HUES6 (cell line): ENCODE measurements at regions not wholly inside any gene's neighbourhood (a gene's known extent, or its start where the extent isn't known, plus 50 kb on each side); places are given as distances from the start of the nearest gene placed in this dataset.
A peak's percentile ranks its signal among the peaks of the same experiment; 100 is the strongest.

Experiments
- H3K27ac ChIP-seq: 2 replicates; pipeline ENCODE4 v1.7.0; 2013; ENCODE audit warnings: low read depth, mild to moderate bottlenecking, low read length, inconsistent platforms
- H3K27me3 ChIP-seq: 2 replicates; pipeline ENCODE4 v1.6.1; 2013; ENCODE audit warnings: low read length; ENCODE audit not compliant: control insufficient read depth, insufficient read depth
- H3K36me3 ChIP-seq: 2 replicates; pipeline ENCODE4 v1.6.1; 2013; ENCODE audit warnings: low read length; ENCODE audit not compliant: control insufficient read depth, insufficient read depth
- H3K4me1 ChIP-seq: 2 replicates; pipeline ENCODE4 v1.6.1; 2013; ENCODE audit warnings: low read length; ENCODE audit not compliant: control insufficient read depth, insufficient read depth
- H3K4me3 ChIP-seq: 2 replicates; pipeline ENCODE4 v1.5.1; 2013; ENCODE audit warnings: low read depth, low read length
- H3K9ac ChIP-seq: one replicate; pipeline ENCODE4 v1.6.1; 2013; ENCODE audit warnings: mild to moderate bottlenecking, low read length
- H3K9me3 ChIP-seq: 2 replicates; pipeline ENCODE4 v1.6.1; 2013; ENCODE audit warnings: low read depth, low read length; ENCODE audit not compliant: control insufficient read depth, insufficient read depth

DNA sequence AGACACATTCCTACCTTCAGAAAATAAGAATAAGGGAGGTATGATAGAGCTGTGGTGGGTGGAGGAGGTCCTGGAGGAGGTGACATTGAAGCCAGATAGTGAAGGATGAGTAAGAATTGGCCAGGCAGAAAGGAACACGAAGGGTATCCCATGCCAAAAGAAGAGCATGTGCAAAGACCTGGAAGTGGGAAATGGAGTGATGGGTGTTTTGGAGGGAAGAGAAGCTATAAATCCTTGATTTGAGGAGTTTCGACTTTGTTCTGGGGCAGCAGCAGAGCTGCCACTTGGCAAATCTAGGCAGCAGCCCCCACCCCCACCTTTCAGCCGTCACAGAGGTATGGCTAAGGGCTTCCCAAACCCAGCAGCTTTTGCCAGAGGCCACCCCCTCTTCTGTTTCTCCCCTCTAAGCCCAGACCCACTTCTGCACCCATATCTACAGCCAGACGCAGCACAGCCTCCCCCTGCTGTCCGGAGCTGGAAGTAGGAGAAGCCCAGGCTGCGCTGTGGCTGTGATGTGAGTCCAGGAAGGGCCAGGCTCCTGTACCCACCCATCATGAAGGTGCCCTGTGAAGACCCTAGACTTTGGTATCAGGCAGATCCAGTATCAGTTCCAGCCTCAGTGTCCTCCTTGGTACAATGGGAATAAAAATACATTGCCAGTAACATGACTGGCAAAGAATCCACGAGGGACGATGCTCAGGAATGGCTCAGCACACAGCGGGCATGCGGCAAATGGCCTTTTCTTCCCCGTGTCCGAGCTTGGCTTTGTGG is 188.7 kb upstream of the LINGO1 start:
- Histone ChIP-seq H3K4me1 (peaks cover 19% of the 10 kb centered on the region), H3K4me3 (no peak overlapping the region), H3K27me3 (peaks cover 69% of the 10 kb centered on the region), H3K9ac (no peak overlapping the region), H3K36me3 (no peaks in the 10 kb centered on the region), H3K27ac (no peak overlapping the region), H3K9me3 (no peaks in the 10 kb centered on the region)

DNA sequence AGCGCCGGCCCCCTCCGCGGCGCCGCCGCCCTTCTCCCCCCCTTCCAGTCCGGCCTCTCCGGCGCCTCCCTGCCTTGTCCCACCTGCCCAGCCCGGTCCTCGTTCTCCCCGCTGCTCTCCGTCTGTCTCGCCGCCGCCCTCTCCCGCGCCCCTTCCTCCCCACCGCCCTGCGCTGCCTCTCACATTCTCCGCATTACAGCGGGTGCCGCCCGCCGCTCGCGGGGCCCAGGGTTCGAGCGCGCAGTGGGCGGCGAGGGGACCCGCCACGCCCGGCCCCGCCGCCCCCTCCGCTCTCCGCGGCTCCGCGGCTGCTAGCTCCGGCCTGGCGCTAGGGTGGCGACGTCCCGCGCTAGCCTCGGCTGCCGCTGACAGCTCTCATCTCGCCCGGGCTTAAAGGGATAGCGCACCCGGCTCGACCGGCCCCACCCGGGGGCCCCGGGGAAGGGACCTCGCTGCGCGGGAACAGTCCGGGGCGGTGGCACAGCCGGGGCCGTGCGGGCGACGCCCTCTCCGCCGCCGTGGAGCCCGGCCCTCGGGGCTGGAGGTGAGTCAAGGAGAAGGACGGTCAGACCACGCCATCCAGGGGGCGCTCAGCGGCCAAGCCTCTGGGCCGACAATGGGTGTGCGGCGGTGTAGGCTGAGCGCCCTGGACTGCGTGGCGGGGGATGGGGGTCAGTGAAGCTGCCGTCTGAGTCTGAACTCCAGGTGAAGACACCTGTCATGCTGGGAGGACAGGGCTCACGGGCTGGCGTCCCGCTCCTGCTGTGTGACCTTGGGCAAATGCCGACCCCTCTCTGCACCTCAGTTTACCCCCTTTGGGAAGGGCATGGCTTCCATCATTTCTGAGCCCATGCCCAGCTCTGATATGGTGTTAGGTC is 187.4 kb upstream of the LINGO1 start:
- no peak overlapping the region for H3K27ac ChIP-seq

DNA sequence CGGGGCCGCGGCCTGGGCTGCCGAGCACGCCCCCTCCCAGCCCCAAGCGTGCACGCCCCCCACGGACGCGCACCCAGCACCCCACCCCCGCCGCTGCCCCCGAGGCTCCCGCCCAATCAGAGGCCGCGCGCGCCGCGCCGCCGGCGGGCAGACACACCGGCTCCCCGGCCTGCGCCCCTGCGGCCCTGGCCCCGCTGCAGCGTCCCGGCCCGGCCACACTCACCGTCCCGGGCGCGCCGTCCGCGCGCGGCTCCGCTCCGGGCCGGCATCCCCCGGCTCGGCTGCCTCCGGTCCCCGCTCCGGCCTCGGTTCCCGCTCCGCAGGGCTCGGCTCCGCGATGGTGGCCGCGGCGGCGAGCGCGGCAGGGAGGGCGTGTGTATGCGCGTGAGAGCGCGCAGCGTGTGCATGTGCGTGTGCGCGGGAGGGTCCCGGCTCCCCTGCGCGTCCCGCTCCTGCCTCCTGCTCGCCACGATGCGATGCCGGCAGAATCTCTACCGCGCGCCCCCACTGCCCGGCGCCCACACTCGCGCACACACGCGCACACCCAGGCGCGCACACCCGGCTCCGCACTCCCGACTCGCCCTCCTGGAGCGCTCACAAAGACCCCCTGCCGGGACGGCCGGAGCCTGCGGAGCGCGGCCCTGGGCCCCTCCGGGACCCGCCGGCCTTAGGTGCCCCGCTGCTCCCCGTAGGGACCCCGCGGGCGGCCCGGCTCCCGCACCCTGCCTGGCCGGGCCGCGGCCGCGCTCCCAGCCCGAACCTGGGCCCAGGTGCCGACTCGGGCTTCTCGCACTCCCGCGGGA is 186.5 kb upstream of the LINGO1 start:
- H3K4me3 ChIP-seq: peak overlapping the region; percentile 79

More for the DNA sequence above, 187.4 kb upstream of the LINGO1 start:
- Histone ChIP-seq H3K36me3 (no peaks in the 10 kb centered on the region), H3K4me3 (peak overlapping the region; percentile 79), H3K9ac (no peak overlapping the region), H3K4me1 (peaks cover 19% of the 10 kb centered on the region), H3K9me3 (no peaks in the 10 kb centered on the region), H3K27me3 (peaks cover 69% of the 10 kb centered on the region)

DNA sequence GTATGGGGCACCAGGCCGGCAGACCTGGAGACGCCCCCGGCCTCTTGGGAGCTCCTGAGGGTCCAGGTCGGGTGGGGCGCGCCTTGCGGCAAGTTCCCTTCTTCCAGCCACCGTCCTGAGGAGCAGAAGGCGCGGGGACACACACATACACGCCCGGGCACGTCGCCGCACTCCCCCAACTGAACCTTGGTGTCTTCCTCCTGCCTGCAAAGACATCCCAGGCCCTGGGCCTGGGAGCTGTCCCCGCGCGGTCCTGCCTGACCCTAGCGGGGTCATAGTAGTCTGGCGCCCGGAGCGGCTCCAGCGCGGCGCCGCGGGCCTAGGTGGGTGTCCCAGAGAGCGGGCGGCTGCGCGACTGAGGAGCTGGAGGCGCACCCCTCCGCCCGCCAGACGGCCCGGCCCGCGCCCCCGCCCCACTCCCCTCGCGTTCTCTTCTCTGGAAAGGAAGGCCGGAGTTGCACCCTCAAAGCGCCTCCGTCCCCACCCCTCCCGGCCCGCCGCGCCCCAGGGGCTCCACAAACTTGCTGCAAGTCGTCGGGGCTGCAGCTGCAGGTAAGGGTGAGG is 185.9 kb upstream of the LINGO1 start:
- Histone ChIP-seq H3K4me3 (peak overlapping the region; percentile 79), H3K27ac (no peak overlapping the region), H3K4me1 (peaks cover 19% of the 10 kb centered on the region), H3K27me3 (peaks cover 69% of the 10 kb centered on the region), H3K9ac (no peak overlapping the region), H3K36me3 (no peaks in the 10 kb centered on the region), H3K9me3 (no peaks in the 10 kb centered on the region)

More for the DNA sequence above, 186.5 kb upstream of the LINGO1 start:
- H3K4me1 ChIP-seq: peaks cover 19% of the 10 kb centered on the region
- H3K9me3 ChIP-seq: no peaks in the 10 kb centered on the region
- H3K27ac ChIP-seq: no peak overlapping the region
- peaks cover 69% of the 10 kb centered on the region for H3K27me3 ChIP-seq
- H3K36me3 ChIP-seq: no peaks in the 10 kb centered on the region
- no peak overlapping the region for H3K9ac ChIP-seq

DNA sequence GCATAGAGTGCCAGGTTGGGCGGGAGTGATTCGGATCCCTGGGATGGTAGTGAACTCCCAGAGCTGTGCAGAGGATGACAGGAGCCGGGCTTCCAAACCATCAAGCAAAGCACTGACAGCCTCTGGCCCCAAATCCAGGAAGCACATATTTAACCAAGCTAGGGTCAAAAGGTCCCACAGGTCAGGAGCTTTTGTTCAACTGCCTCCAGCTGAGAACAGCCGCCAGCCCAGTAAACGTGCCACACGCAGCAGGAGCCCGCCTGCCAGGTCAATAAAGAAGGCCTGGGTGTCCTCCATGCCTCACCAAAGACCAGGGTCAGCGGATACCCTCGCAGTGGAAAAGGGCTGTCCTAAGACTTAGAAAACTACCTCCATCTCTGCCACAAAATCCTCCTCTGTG is 184.7 kb upstream of the LINGO1 start:
- peaks cover 59% of the 10 kb centered on the region for H3K27me3 ChIP-seq
- H3K36me3 ChIP-seq: no peaks in the 10 kb centered on the region

DNA sequence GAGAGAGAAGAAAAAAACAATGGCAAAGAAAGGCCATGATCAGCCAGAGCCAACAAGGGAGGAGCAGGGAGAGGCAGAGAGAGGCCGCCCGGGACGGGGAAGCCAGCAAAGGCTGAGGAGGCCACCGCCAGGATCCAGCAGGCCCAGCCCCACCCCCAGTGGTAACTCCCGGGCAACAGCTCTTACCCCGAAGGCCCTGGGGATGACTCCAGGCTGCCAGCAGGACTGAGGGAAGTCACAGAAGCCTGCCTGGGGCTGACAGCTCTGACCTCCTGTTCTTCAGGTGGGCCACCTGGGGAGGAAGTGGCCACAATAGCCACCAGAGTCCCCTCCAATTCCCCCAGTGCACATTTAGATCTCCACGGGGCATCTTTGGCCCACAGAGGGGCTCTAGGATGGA is 184.3 kb upstream of the LINGO1 start:
- Histone ChIP-seq H3K36me3 (no peaks in the 10 kb centered on the region), H3K27ac (no peak overlapping the region), H3K9ac (no peak overlapping the region), H3K4me1 (peaks cover 20% of the 10 kb centered on the region), H3K9me3 (no peaks in the 10 kb centered on the region), H3K27me3 (peaks cover 55% of the 10 kb centered on the region), H3K4me3 (no peak overlapping the region)

More for the DNA sequence above, 184.7 kb upstream of the LINGO1 start:
- Histone ChIP-seq H3K9ac (no peak overlapping the region), H3K27ac (no peak overlapping the region), H3K4me3 (no peak overlapping the region), H3K9me3 (no peaks in the 10 kb centered on the region), H3K4me1 (peaks cover 19% of the 10 kb centered on the region)

DNA sequence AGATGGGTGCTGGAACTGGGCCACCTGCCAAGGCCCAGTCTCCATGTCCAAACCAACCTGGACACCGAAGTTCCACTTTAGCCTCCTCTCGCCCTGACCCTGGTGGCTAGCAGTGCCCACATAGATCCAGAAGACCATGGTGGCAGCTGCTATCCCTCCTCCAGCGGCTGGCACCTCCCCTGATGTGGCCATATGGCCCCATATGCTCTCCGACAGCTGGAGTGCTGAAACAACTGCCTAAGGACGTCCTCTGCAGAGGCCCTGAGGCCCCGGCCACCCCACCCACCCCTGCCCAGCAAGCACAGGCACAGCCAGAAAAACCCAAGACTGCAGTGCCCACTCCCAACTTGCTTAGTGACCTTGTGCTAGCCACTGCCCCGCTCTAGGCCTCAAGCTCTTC is 182.3 kb upstream of the LINGO1 start:
- H3K4me3 ChIP-seq: no peak overlapping the region
- H3K9me3 ChIP-seq: no peaks in the 10 kb centered on the region
- no peak overlapping the region for H3K9ac ChIP-seq
- H3K27me3 ChIP-seq: peaks cover 35% of the 10 kb centered on the region
- H3K4me1 ChIP-seq: peaks cover 30% of the 10 kb centered on the region
- no peaks in the 10 kb centered on the region for H3K36me3 ChIP-seq
- H3K27ac ChIP-seq: no peak overlapping the region

DNA sequence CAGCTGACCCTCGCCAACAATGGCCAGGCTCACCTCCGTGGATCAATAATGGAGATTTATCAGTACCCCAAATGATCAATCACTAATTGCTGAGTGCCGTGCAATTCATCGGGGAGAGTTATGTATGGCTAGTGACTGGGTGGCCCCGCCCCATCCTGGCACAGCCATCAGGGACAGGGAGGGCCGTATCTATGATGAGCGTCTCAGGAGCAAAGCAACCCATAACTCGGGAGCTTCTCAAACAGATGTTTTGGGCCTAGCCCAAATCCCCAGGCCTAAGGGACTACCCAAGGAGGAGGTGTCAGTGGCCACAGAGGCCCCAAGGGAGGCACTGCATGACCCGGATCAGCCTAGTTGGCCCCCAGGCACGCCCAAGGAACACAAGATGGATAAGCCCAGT is 180.0 kb upstream of the LINGO1 start:
- H3K36me3 ChIP-seq: no peaks in the 10 kb centered on the region
- H3K9me3 ChIP-seq: no peaks in the 10 kb centered on the region
- H3K4me3 ChIP-seq: no peak overlapping the region
- H3K27me3 ChIP-seq: peaks cover 12% of the 10 kb centered on the region
- H3K9ac ChIP-seq: no peak overlapping the region
- peaks cover 24% of the 10 kb centered on the region; the same call in 1 of the 2 replicates for H3K4me1 ChIP-seq
- no peak overlapping the region for H3K27ac ChIP-seq

DNA sequence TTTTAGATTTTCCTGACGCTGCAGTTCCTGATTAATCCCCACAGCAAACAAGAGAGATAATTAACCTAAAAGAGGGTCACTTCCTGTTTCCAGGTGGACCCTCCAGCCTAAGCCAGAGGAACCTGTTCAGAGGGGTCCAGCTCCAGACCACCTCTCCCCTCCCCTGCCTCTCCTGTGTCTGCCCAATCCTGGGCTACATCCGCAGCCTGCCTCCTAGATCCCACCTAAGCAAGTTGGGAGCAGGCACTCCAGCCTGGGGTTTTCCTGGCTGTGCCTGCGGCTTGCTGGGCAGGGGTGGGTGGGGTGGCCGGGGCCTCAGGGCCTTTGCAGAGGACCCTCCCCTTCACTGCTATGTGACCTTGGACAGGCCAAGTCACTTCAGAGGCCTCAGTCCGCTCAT is 178.6 kb upstream of the LINGO1 start:
- Histone ChIP-seq H3K4me3 (no peak overlapping the region), H3K9me3 (no peaks in the 10 kb centered on the region), H3K9ac (no peak overlapping the region), H3K27ac (no peak overlapping the region), H3K36me3 (no peaks in the 10 kb centered on the region), H3K4me1 (peaks cover 13% of the 10 kb centered on the region; the same call in 1 of the 2 replicates), H3K27me3 (no peaks in the 10 kb centered on the region; the same call in 1 of the 2 replicates)

DNA sequence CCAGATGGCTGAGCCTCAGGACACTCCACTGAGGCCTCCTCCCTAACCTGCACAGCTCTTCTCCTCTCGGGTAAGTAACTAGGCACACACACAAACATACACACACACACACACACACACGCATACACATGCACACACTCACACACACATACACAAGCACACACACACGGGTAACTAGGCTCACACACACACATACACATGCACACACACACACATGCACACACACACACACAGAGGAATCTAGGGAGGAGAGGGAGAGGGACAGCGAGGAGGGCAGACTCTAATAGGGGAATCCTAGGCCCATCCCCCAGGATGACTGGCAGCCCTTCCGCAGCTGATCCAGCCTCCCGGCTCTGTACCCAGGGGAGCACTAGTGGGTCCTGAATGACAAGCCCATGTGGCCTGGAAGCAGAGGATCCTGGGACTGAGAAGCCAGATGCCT is 177.4 kb upstream of the LINGO1 start:
- no peaks in the 10 kb centered on the region; the same call in 1 of the 2 replicates for H3K27me3 ChIP-seq

More for the DNA sequence above, 177.4 kb upstream of the LINGO1 start:
- Histone ChIP-seq H3K27ac (no peak overlapping the region), H3K4me3 (no peak overlapping the region), H3K9me3 (no peaks in the 10 kb centered on the region), H3K4me1 (peaks cover 13% of the 10 kb centered on the region; the same call in 1 of the 2 replicates), H3K36me3 (no peaks in the 10 kb centered on the region), H3K9ac (no peak overlapping the region)
